ENCODE measurements at regions not wholly inside any gene's neighbourhood (a gene's known extent, or its start where the extent isn't known, plus 50 kb on each side); places are given as distances from the start of the nearest gene placed in this dataset.

- no peak for TF ChIP-seq CTCF (IDR thresholded peaks at IDR 0.05)
- no peak for TF ChIP-seq POLR2A (IDR thresholded peaks at IDR 0.05)
Measured at GRCh38 chr6:137371634-137372016, 122.6 kb downstream of the OLIG3 start.

All from ovary (tissue), 3 donors.